DOHH2 (cell line): ENCODE measurements at regions not wholly inside any gene's neighbourhood (a gene's known extent, or its start where the extent isn't known, plus 50 kb on each side); places are given as distances from the start of the nearest gene placed in this dataset.

Source experiments
- H3F3A ChIP-seq: fragments of 200-600 bp; sonication (generic), shearing (Covaris generic); 2 replicates; pipeline ENCODE4 v1.6.0; 2016; ENCODE audit warnings: antibody characterized with exemption, mild to moderate bottlenecking; ENCODE audit not compliant: control insufficient read depth, insufficient read depth
- H3K27ac ChIP-seq: fragments of 200-600 bp; sonication (generic); 2 replicates; pipeline ENCODE4 v1.5.1; 2014; ENCODE audit warnings: low read depth, mild to moderate bottlenecking, low read length, moderate library complexity
- H3K27me3 ChIP-seq: fragments of 200-600 bp; sonication (generic); 2 replicates; pipeline ENCODE4 v1.6.1; 2014; ENCODE audit warnings: mild to moderate bottlenecking, low read length, mixed read lengths; ENCODE audit not compliant: control insufficient read depth
- H3K36me3 ChIP-seq: fragments of 200-600 bp; sonication (generic); 2 replicates; pipeline ENCODE4 v1.6.1; 2014; ENCODE audit warnings: mild to moderate bottlenecking, low read length, moderate library complexity, mixed read lengths; ENCODE audit not compliant: control insufficient read depth
- H3K4me1 ChIP-seq: fragments of 200-600 bp; sonication (generic); 2 replicates; pipeline ENCODE4 v1.6.1; 2014; ENCODE audit warnings: mild to moderate bottlenecking, low read length, mixed read lengths; ENCODE audit not compliant: control insufficient read depth
- H3K4me2 ChIP-seq: fragments of 200-600 bp; sonication (generic); 2 replicates; pipeline ENCODE4 v1.6.0; 2014; ENCODE audit warnings: mild to moderate bottlenecking, low read length, moderate library complexity
- H3K4me3 ChIP-seq: fragments of 200-600 bp; sonication (generic); 2 replicates; pipeline ENCODE4 v1.5.1; 2014; ENCODE audit warnings: mild to moderate bottlenecking, low read length, mixed read lengths
- H3K79me2 ChIP-seq: fragments of 200-600 bp; sonication (generic); 2 replicates; pipeline ENCODE4 v1.6.1; 2014; ENCODE audit warnings: mild to moderate bottlenecking, low read length, mixed read lengths; ENCODE audit not compliant: control insufficient read depth
- H3K9me2 ChIP-seq: fragments of 200-600 bp; sonication (generic); replicated peaks from 2 replicates; pipeline ENCODE4 v1.6.1; 2014; ENCODE audit warnings: mild to moderate bottlenecking, low read length, mixed read lengths; ENCODE audit not compliant: control insufficient read depth
- H3K9me3 ChIP-seq: fragments of 200-600 bp; sonication (generic); 2 replicates; pipeline ENCODE4 v1.6.1; 2014; ENCODE audit warnings: antibody characterized with exemption, low read length, mixed read lengths; ENCODE audit not compliant: control insufficient read depth, insufficient read depth
- H4K20me1 ChIP-seq: fragments of 200-600 bp; sonication (generic); 2 replicates; pipeline ENCODE4 v1.6.0; 2014; ENCODE audit warnings: low read depth, mild to moderate bottlenecking, antibody characterized with exemption, low read length, moderate library complexity; ENCODE audit not compliant: control insufficient read depth, insufficient read depth
- EZH2phosphoT487 ChIP-seq: fragments of 200-600 bp; sonication (generic); IDR thresholded peaks from 2 replicates; pipeline ENCODE4 v1.6.1; 2017; ENCODE audit warnings: borderline replicate concordance, mild to moderate bottlenecking, antibody characterized with exemption, low read length, moderate library complexity, mixed read lengths
- TF ChIP-seq, protein P1 (sequence below): fragments of 200-600 bp; sonication (generic); IDR thresholded peaks from one replicate; pipeline ENCODE4 v1.5.1; 2014; ENCODE audit warnings: antibody characterized with exemption, mild to moderate bottlenecking, low read depth, low read length; ENCODE audit not compliant: poor library complexity, severe bottlenecking

DNA sequence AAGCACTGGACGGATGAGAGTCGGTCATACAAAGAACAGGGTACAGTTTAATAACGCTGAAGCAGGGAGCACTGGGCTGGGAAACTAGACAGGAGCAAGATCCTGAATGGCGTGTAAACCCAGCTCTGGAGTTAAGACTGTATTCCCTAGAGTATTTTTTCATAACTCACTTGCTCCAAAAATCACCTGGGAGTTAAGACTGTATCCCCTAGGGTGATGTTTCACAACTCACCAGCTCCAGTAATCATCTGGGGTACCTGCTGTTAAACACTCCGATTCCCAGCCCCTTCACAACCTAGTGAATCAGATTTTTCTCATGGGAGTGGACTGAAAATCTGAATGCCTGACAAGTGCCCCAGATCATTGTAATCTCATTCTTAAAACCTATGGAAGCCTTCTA lies 123.2 kb downstream of the MAB21L3 start:
- Histone ChIP-seq H3K27ac (no peak overlapping the region), H3K79me2 (no peaks in the 10 kb centered on the region), H3K4me1 (peaks cover 49% of the 10 kb centered on the region)

DNA sequence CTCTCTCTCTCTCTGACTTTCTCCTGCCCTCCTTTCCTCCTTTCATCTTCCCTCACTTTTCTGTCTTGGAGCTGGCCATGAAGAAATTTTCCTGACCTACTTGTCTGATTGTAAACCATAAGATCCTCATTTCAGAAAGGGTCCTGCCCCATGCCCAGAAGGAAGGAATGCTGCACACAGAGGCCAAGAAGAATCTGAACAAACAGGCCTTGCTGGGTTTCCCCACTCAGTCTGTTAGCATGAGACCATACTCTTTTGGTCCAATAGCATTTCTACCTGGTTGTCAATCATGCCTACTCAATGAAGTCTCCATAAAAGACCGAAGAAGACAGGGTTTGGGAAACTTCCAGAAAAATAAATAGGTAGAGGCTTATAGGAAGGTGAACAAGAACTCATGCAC lies 128.7 kb downstream of the MAB21L3 start:
- peaks cover 5% of the 10 kb centered on the region for H3K4me1 ChIP-seq
- no peaks in the 10 kb centered on the region for H3K27me3 ChIP-seq
- no peaks in the 10 kb centered on the region for H3K9me2 ChIP-seq
- H3K4me3 ChIP-seq: no peak overlapping the region
- no peak overlapping the region for H3K4me2 ChIP-seq
- no peaks in the 10 kb centered on the region for H3K79me2 ChIP-seq
- no peaks in the 10 kb centered on the region for H3K36me3 ChIP-seq
- H4K20me1 ChIP-seq: no peaks in the 10 kb centered on the region
- no peak for TF ChIP-seq EZH2phosphoT487
- TF ChIP-seq, protein P1, sequence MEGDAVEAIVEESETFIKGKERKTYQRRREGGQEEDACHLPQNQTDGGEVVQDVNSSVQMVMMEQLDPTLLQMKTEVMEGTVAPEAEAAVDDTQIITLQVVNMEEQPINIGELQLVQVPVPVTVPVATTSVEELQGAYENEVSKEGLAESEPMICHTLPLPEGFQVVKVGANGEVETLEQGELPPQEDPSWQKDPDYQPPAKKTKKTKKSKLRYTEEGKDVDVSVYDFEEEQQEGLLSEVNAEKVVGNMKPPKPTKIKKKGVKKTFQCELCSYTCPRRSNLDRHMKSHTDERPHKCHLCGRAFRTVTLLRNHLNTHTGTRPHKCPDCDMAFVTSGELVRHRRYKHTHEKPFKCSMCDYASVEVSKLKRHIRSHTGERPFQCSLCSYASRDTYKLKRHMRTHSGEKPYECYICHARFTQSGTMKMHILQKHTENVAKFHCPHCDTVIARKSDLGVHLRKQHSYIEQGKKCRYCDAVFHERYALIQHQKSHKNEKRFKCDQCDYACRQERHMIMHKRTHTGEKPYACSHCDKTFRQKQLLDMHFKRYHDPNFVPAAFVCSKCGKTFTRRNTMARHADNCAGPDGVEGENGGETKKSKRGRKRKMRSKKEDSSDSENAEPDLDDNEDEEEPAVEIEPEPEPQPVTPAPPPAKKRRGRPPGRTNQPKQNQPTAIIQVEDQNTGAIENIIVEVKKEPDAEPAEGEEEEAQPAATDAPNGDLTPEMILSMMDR: no peak
- no peaks in the 10 kb centered on the region for H3K9me3 ChIP-seq
- H3F3A ChIP-seq: no peaks in the 10 kb centered on the region
- no peak overlapping the region for H3K27ac ChIP-seq

More for the DNA sequence above, 123.2 kb downstream of the MAB21L3 start:
- Histone ChIP-seq H3K4me2 (no peak overlapping the region), H3F3A (0 out of 2 replicates have a peak, but pooled peaks cover 2% of the 10 kb centered on the region), H3K36me3 (no peaks in the 10 kb centered on the region), H4K20me1 (no peaks in the 10 kb centered on the region), H3K9me2 (no peaks in the 10 kb centered on the region), H3K4me3 (no peak overlapping the region), H3K9me3 (no peaks in the 10 kb centered on the region), H3K27me3 (no peaks in the 10 kb centered on the region)
- TF ChIP-seq, protein P1: no peak

DNA sequence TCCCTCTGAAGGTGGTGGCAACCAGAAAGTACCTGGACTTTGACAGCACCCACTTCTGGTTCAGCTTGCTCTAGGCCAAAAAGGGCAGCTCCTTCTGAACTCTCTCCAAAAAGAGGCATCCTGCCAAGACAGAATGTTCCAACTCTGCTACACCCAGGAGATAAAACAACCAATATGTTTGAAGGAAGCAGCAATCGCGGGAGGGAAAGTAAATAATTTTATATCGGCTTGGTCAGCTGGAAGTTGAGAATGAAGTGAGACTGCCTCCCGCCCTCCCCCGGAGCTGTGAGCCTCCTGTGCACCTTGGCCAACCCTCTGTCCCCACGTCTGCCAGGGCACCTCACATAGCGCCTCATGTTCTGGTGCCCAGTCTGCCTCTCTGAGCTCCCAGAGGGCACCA lies 130.3 kb upstream of the ATP1A1 start:
- TF ChIP-seq EZH2phosphoT487: no peak
- TF ChIP-seq, protein P1: no peak
- Histone ChIP-seq H3K4me1 (peaks cover 5% of the 10 kb centered on the region), H3K36me3 (no peaks in the 10 kb centered on the region), H3K9me2 (no peaks in the 10 kb centered on the region), H4K20me1 (no peaks in the 10 kb centered on the region), H3K27ac (no peak overlapping the region), H3F3A (no peaks in the 10 kb centered on the region), H3K9me3 (no peaks in the 10 kb centered on the region), H3K4me3 (no peak overlapping the region), H3K4me2 (no peak overlapping the region), H3K79me2 (no peaks in the 10 kb centered on the region), H3K27me3 (no peaks in the 10 kb centered on the region)
